ENCODE measurements at regions not wholly inside any gene's neighbourhood (a gene's known extent, or its start where the extent isn't known, plus 50 kb on each side); places are given as distances from the start of the nearest gene placed in this dataset.

DNA sequence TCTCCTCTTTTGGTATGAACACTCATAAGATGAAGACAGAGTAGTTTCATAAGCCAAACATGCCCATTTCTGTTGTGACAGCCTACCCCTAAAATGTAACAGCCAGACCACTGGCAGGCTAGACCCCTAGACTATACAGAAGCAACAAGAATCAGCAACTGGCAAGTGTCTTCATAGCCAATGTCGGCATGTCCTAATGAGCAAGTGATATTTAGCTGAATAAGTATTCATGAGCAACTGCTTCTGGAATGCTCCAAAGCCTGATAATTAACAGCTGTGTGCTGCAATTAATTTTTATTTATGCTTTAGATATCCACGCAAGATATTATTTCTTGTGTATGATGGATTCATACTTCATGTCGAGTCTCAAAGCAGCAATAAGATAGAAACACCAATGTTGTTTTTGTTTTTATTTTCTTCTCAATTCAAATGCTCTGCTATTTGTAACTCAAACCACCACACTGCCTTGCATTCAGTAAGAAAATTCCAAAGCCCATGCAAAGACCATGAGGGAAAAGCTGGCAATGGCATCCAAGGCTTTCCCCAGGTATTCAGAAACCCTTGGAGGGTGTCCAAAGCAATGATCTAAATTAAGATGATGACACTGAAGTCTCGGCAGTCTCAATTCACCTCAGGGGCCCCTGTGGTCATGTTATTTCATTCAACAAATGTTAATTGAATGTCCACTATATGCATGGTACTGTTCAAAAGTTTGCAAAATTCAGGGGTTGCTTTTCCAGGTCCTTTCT is 167.7 kb upstream of the NECTIN3 start:
- Histone ChIP-seq H3K36me3 (ENCODE audit: control insufficient read depth, insufficient read depth, low read length) (no peaks in the 10 kb centered on the region), H3K4me3 (replicated peaks; ENCODE audit: low read depth, low read length) (no peak overlapping the region), H3K27me3 (replicated peaks; ENCODE audit: control insufficient read depth, insufficient read depth, low read length) (no peaks in the 10 kb centered on the region)
- DNase-seq (ENCODE audit: extremely low read depth, insufficient read length) = no peak
- TF ChIP-seq, protein P1, sequence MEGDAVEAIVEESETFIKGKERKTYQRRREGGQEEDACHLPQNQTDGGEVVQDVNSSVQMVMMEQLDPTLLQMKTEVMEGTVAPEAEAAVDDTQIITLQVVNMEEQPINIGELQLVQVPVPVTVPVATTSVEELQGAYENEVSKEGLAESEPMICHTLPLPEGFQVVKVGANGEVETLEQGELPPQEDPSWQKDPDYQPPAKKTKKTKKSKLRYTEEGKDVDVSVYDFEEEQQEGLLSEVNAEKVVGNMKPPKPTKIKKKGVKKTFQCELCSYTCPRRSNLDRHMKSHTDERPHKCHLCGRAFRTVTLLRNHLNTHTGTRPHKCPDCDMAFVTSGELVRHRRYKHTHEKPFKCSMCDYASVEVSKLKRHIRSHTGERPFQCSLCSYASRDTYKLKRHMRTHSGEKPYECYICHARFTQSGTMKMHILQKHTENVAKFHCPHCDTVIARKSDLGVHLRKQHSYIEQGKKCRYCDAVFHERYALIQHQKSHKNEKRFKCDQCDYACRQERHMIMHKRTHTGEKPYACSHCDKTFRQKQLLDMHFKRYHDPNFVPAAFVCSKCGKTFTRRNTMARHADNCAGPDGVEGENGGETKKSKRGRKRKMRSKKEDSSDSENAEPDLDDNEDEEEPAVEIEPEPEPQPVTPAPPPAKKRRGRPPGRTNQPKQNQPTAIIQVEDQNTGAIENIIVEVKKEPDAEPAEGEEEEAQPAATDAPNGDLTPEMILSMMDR (IDR thresholded peaks at IDR 0.05; ENCODE audit: insufficient read depth, low read length, poor library complexity, severe bottlenecking) = no peak

DNA sequence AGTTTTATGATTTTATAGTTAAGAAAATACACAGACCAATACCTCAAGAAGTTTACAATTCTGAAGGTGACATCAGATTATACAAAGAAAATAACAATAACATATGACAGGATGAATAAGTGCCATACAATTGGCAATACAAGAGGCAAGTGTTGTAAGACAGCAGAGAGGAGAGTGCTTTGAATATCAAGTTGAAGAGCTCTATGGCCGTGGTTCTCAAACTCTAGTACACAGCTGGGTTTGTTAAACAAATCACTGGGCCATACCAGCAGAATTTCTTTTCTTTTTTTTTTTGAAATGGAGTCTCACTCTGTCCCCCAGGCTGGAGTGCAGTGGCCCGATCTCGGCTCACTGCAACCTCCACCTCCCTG is 167.1 kb upstream of the NECTIN3 start:
- Histone ChIP-seq H3K4me3 (replicated peaks; ENCODE audit: low read depth, low read length) (no peak overlapping the region), H3K36me3 (ENCODE audit: control insufficient read depth, insufficient read depth, low read length) (no peaks in the 10 kb centered on the region), H3K27me3 (replicated peaks; ENCODE audit: control insufficient read depth, insufficient read depth, low read length) (no peaks in the 10 kb centered on the region)
- DNase-seq (ENCODE audit: extremely low read depth, insufficient read length) = no peak
- TF ChIP-seq, protein P1 (IDR thresholded peaks at IDR 0.05; ENCODE audit: insufficient read depth, low read length, poor library complexity, severe bottlenecking) = no peak

DNA sequence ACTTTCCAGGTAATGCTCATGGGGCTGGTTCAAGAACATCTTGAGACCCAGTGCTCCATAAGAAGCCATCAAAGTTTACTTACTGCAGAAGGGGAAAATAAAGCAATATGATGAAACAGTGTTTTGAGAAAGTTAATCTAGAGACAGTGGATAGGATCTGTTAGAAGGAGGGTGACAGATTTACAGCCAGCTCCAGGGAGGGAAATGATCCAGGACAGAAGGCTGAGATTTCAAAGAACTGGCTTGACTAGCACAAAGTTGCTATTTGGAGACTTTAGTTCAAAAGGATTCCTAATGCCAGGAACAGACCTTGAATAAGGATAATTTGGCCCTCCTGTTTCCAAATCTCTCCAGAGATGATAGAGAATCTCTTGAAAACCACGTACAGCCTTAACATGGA is 166.5 kb upstream of the NECTIN3 start:
- TF ChIP-seq, protein P1 (IDR thresholded peaks at IDR 0.05; ENCODE audit: insufficient read depth, low read length, poor library complexity, severe bottlenecking) = no peak
- H3K4me3 ChIP-seq (replicated peaks; ENCODE audit: low read depth, low read length) = no peak overlapping the region
- DNase-seq (ENCODE audit: extremely low read depth, insufficient read length) = no peak

DNA sequence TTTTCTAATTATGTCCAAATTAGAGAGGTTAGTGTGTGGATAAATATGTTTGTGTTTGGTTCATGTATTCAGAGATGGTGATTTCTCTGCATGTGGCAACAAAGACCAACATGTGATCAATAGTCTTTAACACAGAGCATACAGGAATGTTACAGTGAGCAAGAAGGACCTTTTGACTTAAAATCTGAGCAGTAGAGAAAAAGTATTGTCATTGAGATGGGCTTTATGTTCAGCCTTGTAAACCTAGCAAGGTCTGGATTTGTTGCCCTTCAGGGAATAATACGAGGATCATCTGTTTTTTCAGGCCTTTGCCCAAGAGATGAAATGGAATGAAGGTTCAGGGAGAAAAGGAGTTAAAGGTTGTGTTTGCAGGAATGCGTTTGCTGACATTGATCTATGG is 161.8 kb upstream of the NECTIN3 start:
- TF ChIP-seq, protein P1 (IDR thresholded peaks at IDR 0.05; ENCODE audit: insufficient read depth, low read length, poor library complexity, severe bottlenecking) = no peak
- Histone ChIP-seq H3K36me3 (ENCODE audit: control insufficient read depth, insufficient read depth, low read length) (no peaks in the 10 kb centered on the region), H3K4me3 (replicated peaks; ENCODE audit: low read depth, low read length) (no peak overlapping the region), H3K27me3 (replicated peaks; ENCODE audit: control insufficient read depth, insufficient read depth, low read length) (no peaks in the 10 kb centered on the region)
- no peak for DNase-seq (ENCODE audit: extremely low read depth, insufficient read length)

More for the DNA sequence above, 166.5 kb upstream of the NECTIN3 start:
- no peaks in the 10 kb centered on the region for H3K27me3 ChIP-seq (replicated peaks; ENCODE audit: control insufficient read depth, insufficient read depth, low read length)
- H3K36me3 ChIP-seq (ENCODE audit: control insufficient read depth, insufficient read depth, low read length) = no peaks in the 10 kb centered on the region

GRCh38 chr3:110910346-110910955 is 161.2 kb upstream of the NECTIN3 start:
- H3K4me3 ChIP-seq (replicated peaks; ENCODE audit: low read depth, low read length) = no peak overlapping the region
- DNase-seq (ENCODE audit: extremely low read depth, insufficient read length) = no peak
- no peaks in the 10 kb centered on the region for H3K27me3 ChIP-seq (replicated peaks; ENCODE audit: control insufficient read depth, insufficient read depth, low read length)
- TF ChIP-seq, protein P1 (IDR thresholded peaks at IDR 0.05; ENCODE audit: insufficient read depth, low read length, poor library complexity, severe bottlenecking) = no peak
- no peaks in the 10 kb centered on the region for H3K36me3 ChIP-seq (ENCODE audit: control insufficient read depth, insufficient read depth, low read length)
